CD4-positive, alpha-beta memory T cell (primary cell): ENCODE measurements at regions not wholly inside any gene's neighbourhood (a gene's known extent, or its start where the extent isn't known, plus 50 kb on each side); places are given as distances from the start of the nearest gene placed in this dataset.

Experiments used
- CTCF ChIA-PET: fragments of 350-600 bp; sonication (Branson Sonifier 250); formaldehyde crosslinking; loops from one replicate; lab custom pipeline; 2021; ENCODE audit warnings: inconsistent platforms; ENCODE audit not compliant: partially characterized antibody; lab: Charles Lee
- POLR2A ChIA-PET: fragments of 350-600 bp; sonication (Branson Sonifier 250); formaldehyde crosslinking; loops from one replicate; lab custom pipeline; 2021; ENCODE audit not compliant: partially characterized antibody; lab: Charles Lee
- DNase-seq, 5 donors: peaks; one replicate each; pipeline versions ENCODE4 v3.0.0 to v3.0.0-alpha.2; 2020 to 2022; ENCODE audit warnings: mixed read lengths in 1 of 5
- H3K27ac ChIP-seq: one replicate; pipeline ENCODE4 v1.7.0; 2013; ENCODE audit warnings: low read depth, low read length
- H3K27me3 ChIP-seq: 2 replicates; pipeline ENCODE4 v1.7.0; 2013; ENCODE audit warnings: mild to moderate bottlenecking, low read length, moderate library complexity; ENCODE audit not compliant: insufficient read depth
- H3K36me3 ChIP-seq: 2 replicates; pipeline ENCODE4 v1.7.0; 2013; ENCODE audit warnings: mild to moderate bottlenecking, low read length, moderate library complexity; ENCODE audit not compliant: insufficient read depth
- H3K4me1 ChIP-seq: 2 replicates; pipeline ENCODE4 v1.7.0; 2013; ENCODE audit warnings: mild to moderate bottlenecking, low read length, moderate library complexity; ENCODE audit not compliant: insufficient read depth
- H3K4me3 ChIP-seq, 2 donors: one replicate each; pipeline ENCODE4 v1.7.0; 2013; ENCODE audit warnings: low read length in 2 of 2, mild to moderate bottlenecking in 1 of 2
- H3K9me3 ChIP-seq, 2 donors: one replicate each; pipeline ENCODE4 v1.7.0; 2013; ENCODE audit warnings: low read length in 2 of 2, control low read depth in 1 of 2; ENCODE audit not compliant: control insufficient read depth in 1 of 2
- H3K27ac Mint-ChIP-seq, 7 donors: one replicate each; pipeline ENCODE4 v1.8.0; 2020 to 2021; ENCODE audit warnings: mixed read lengths in 7 of 7, mild to moderate bottlenecking in 6 of 7, inconsistent platforms in 3 of 7, moderate library complexity in 3 of 7
- H3K27me3 Mint-ChIP-seq, 2 donors: one replicate each; pipeline ENCODE4 v1.8.0; 2020 to 2021; ENCODE audit warnings: mixed read lengths in 2 of 2
- H3K36me3 Mint-ChIP-seq, 2 donors: one replicate each; pipeline ENCODE4 v1.8.0; 2020 to 2021; ENCODE audit warnings: mixed read lengths in 2 of 2, inconsistent platforms in 1 of 2, mild to moderate bottlenecking in 1 of 2
- H3K4me1 Mint-ChIP-seq, 4 donors: one replicate each; pipeline ENCODE4 v1.8.0; 2020 to 2021; ENCODE audit warnings: mixed read lengths in 4 of 4, mild to moderate bottlenecking in 1 of 4
- H3K4me3 Mint-ChIP-seq, 8 donors: one replicate each; pipeline ENCODE4 v1.8.0; 2020 to 2021; ENCODE audit warnings: mixed read lengths in 8 of 8, mild to moderate bottlenecking in 7 of 8, moderate library complexity in 6 of 8, inconsistent platforms in 3 of 8
- H3K9me3 Mint-ChIP-seq, 8 donors: one replicate each; pipeline ENCODE4 v1.8.0; 2020 to 2021; ENCODE audit warnings: mixed read lengths in 8 of 8, mild to moderate bottlenecking in 5 of 8, inconsistent platforms in 3 of 8, moderate library complexity in 1 of 8
- intact Hi-C: fragments of 100-400 bp; cut with micrococcal nuclease; formaldehyde crosslinking; loops from one replicate; pipeline ENCODE4 v1.15.1; 2023

DNA sequence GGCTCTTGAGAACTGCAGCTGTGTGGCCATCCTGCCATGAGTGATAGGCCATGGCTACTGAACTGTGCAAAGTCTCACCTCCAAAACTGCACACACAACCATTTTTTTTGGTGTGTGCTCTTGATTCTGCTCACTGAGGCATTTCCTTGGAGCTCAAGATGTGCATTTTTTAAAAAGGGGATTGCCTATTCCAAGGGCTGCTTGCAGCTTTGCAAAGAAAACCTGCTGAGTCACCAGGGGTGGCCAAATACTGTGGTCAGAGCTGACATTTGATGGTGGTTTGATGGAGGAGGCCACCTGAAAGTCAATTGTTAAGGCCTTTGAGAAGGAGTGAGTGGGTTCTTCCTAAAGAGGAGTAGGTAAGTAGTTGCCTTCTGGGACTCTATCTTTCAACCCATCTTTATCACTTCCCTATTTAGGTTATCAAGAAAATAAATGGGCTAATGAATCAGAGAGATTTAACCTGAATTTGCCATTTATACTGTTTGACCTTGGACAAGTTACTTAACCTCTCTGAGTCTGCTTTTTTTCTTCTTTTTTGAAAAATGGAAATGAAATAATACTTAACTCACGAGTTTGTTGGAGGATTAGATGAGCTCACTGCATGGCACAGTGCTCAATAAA lies 87.9 kb downstream of the CHST2 start:
- no peak for DNase-seq
- ChIA-PET CTCF (no interaction called here), POLR2A (no interaction called here)
- intact Hi-C loops = no loop called here
- Histone ChIP-seq H3K4me1 (no peaks in the 10 kb centered on the region), H3K27ac (no peak overlapping the region), H3K4me3 (no peak overlapping the region), H3K9me3 (no peaks in the 10 kb centered on the region), H3K36me3 (no peaks in the 10 kb centered on the region), H3K27me3 (no peaks in the 10 kb centered on the region)
- no peaks in the 10 kb centered on the region for H3K36me3 Mint-ChIP-seq
- H3K4me3 Mint-ChIP-seq = no peak overlapping the region
- H3K4me1 Mint-ChIP-seq = peaks cover 0 to 2% (median 0%) of the 10 kb centered on the region in 4 donors
- no peak overlapping the region for H3K27ac Mint-ChIP-seq
- H3K9me3 Mint-ChIP-seq = peaks cover 0 to 6% (median 4%) of the 10 kb centered on the region in 8 donors
- peaks cover 0 to 3% of the 10 kb centered on the region in 2 donors for H3K27me3 Mint-ChIP-seq

DNA sequence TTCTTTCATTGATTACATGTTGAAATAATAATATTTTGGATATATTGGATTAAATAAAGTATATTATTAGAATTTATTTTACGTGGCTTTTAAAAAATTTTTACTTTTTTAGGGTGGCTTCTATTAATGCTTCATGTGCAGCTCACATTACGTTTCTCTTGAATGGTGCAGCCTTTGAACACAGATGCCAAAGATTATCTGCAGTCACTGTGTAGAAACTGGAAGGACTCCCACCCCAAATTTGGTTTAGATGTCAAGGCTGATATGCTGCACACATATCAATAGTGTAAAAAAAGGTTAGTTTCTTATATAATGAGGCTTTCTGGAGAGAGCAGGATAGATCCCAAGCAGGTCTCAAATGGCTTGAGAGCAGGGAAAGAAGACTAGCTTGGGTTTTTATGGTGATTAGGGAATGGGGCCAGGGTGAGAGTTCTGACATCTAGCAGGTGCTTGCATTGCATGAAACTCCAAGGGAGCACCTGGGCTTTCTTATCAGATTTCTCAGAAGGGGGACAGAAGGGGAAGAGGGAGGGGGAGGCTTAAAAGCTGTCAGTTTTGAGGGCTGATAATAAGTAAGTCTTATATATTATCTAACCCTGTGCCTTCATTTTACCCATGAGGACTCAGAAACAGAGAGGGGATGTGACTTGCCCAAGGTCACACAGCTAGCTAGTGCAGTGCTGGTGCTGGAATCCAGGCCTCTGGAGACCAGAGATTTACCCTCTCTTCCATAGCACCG lies 89.6 kb downstream of the CHST2 start:
- no peak for DNase-seq
- H3K27me3 Mint-ChIP-seq = peaks cover 0 to 3% of the 10 kb centered on the region in 2 donors
- no peak overlapping the region for H3K27ac ChIP-seq
- intact Hi-C loops = no loop called here
- H3K4me1 Mint-ChIP-seq = peaks cover 0 to 2% (median 0%) of the 10 kb centered on the region in 4 donors
- ChIA-PET POLR2A (no interaction called here), CTCF (no interaction called here)
- no peaks in the 10 kb centered on the region for H3K4me1 ChIP-seq
- no peaks in the 10 kb centered on the region for H3K36me3 Mint-ChIP-seq
- H3K4me3 ChIP-seq = no peak overlapping the region
- H3K36me3 ChIP-seq = no peaks in the 10 kb centered on the region
- H3K4me3 Mint-ChIP-seq = no peak overlapping the region
- H3K27ac Mint-ChIP-seq = peak overlapping the region in 1 of 7 donors; percentile 21
- peaks cover 0 to 6% (median 4%) of the 10 kb centered on the region in 8 donors for H3K9me3 Mint-ChIP-seq
- no peaks in the 10 kb centered on the region for H3K27me3 ChIP-seq
- no peaks in the 10 kb centered on the region for H3K9me3 ChIP-seq

DNA sequence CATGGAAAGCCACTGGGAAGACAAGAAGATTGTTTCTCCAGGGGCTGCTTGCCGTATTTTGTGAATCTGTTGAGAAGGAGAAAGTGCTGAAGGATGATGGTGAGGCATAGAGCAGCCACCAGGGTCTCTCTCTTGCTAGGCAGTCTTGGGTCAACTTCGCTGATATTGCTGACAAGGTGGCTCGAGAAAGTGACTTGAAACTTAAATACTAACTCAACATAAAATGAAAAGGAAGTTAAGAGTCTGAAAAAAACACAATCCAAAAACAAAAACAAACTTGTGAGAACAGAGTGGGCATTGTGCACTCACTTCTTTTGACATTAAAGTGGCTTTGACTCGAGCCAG lies 90.1 kb downstream of the CHST2 start:
- Mint-ChIP-seq H3K36me3 (no peaks in the 10 kb centered on the region), H3K4me3 (no peak overlapping the region), H3K4me1 (peaks cover 0 to 2% (median 0%) of the 10 kb centered on the region in 4 donors), H3K27ac (no peak overlapping the region), H3K27me3 (peaks cover 0 to 3% of the 10 kb centered on the region in 2 donors), H3K9me3 (peaks cover 0 to 6% (median 3%) of the 10 kb centered on the region in 8 donors)
- intact Hi-C loops = no loop called here
- Histone ChIP-seq H3K4me1 (no peaks in the 10 kb centered on the region), H3K36me3 (no peaks in the 10 kb centered on the region), H3K27ac (no peak overlapping the region), H3K4me3 (no peak overlapping the region), H3K9me3 (no peaks in the 10 kb centered on the region), H3K27me3 (no peaks in the 10 kb centered on the region)
- ChIA-PET CTCF (no interaction called here), POLR2A (no interaction called here)
- DNase-seq = no peak

DNA sequence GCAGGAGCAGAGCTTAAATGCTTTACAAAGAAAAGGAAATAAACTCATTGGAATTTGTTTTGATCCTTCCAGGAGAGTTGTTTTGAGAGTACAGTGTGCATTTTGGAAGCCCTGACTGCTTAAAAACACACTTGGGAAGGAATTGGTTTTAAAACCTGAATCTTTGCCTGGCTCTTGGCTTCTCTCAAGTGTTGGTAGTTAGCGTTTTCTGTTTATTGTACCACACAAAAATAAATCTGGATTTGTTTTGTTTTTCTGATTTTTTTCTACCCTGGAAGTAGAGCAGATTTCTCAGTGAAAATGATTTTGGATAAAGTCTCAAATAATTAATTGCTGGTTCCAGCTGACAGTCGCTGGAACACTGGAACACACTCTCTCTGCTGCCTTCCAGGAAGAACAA lies 90.6 kb downstream of the CHST2 start:
- H3K9me3 Mint-ChIP-seq = peaks cover 0 to 6% (median 3%) of the 10 kb centered on the region in 8 donors
- ChIA-PET POLR2A (no interaction called here), CTCF (no interaction called here)
- intact Hi-C loops = no loop called here
- H3K4me3 Mint-ChIP-seq = no peak overlapping the region
- peaks cover 0 to 2% (median 0%) of the 10 kb centered on the region in 4 donors for H3K4me1 Mint-ChIP-seq
- no peak for DNase-seq
- no peaks in the 10 kb centered on the region for H3K9me3 ChIP-seq
- no peak overlapping the region for H3K4me3 ChIP-seq
- H3K36me3 ChIP-seq = no peaks in the 10 kb centered on the region
- H3K4me1 ChIP-seq = no peaks in the 10 kb centered on the region
- H3K36me3 Mint-ChIP-seq = no peaks in the 10 kb centered on the region
- no peak overlapping the region for H3K27ac ChIP-seq
- H3K27me3 Mint-ChIP-seq = peaks cover 0 to 3% of the 10 kb centered on the region in 2 donors
- H3K27ac Mint-ChIP-seq = no peak overlapping the region
- no peaks in the 10 kb centered on the region for H3K27me3 ChIP-seq

DNA sequence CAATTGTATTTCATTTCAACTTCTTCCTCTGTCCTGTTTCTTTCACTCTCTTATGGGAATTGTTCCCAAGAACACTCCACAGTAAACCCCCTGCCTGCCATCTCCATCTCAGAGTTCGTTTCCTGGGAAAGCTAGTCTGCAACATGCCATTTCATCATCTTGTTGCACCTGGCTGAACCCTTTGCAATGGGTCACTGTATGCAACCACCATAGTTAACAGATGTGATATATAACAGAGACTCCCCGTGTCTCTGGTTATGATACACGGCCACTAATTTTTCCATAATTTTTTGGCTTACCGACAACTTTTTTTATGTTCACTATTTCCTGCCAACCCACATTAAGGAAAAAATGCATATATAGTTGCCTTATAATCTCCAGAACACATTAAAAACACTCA lies 95.5 kb downstream of the CHST2 start:
- POLR2A ChIA-PET = no interaction called here
- H3K36me3 Mint-ChIP-seq = no peaks in the 10 kb centered on the region
- CTCF ChIA-PET = no interaction called here
- no peak for DNase-seq
- no peaks in the 10 kb centered on the region for H3K27me3 ChIP-seq
- peaks cover 0 to 2% (median 0%) of the 10 kb centered on the region in 8 donors for H3K9me3 Mint-ChIP-seq
- H3K4me3 Mint-ChIP-seq = no peak overlapping the region
- H3K27me3 Mint-ChIP-seq = peaks cover 0 to 5% of the 10 kb centered on the region in 2 donors
- H3K27ac ChIP-seq = no peak overlapping the region
- H3K4me3 ChIP-seq = no peak overlapping the region
- no peaks in the 10 kb centered on the region for H3K9me3 ChIP-seq
- intact Hi-C loops = no loop called here
- no peak overlapping the region for H3K27ac Mint-ChIP-seq
- no peaks in the 10 kb centered on the region for H3K4me1 ChIP-seq
- peaks cover 0 to 4% (median 0%) of the 10 kb centered on the region in 4 donors for H3K4me1 Mint-ChIP-seq
- H3K36me3 ChIP-seq = no peaks in the 10 kb centered on the region
